ENCODE measurements at regions not wholly inside any gene's neighbourhood (a gene's known extent, or its start where the extent isn't known, plus 50 kb on each side); places are given as distances from the start of the nearest gene placed in this dataset.

DNA sequence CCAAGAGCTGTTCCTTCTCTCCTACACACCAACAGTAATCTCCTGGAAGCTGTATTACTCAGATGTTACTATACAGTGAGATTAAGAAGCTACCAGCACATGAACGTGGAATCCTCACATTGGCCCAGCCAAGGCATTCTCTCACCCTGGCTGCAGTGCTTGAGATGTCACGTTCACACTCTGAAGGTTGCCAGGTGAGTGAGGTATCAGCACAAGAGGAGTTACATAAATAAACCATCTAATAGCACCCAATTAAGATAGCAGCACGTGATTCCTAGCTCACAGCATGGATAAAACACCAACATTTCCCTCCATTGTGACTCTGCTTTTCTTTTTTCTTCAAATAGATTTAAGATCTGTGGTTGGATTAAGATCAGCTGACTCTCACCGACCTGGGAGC is 182.8 kb downstream of the PLPP3 start:
- TF ChIP-seq, protein P1, sequence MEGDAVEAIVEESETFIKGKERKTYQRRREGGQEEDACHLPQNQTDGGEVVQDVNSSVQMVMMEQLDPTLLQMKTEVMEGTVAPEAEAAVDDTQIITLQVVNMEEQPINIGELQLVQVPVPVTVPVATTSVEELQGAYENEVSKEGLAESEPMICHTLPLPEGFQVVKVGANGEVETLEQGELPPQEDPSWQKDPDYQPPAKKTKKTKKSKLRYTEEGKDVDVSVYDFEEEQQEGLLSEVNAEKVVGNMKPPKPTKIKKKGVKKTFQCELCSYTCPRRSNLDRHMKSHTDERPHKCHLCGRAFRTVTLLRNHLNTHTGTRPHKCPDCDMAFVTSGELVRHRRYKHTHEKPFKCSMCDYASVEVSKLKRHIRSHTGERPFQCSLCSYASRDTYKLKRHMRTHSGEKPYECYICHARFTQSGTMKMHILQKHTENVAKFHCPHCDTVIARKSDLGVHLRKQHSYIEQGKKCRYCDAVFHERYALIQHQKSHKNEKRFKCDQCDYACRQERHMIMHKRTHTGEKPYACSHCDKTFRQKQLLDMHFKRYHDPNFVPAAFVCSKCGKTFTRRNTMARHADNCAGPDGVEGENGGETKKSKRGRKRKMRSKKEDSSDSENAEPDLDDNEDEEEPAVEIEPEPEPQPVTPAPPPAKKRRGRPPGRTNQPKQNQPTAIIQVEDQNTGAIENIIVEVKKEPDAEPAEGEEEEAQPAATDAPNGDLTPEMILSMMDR (conservative IDR thresholded peaks at IDR 0.05; ENCODE audit: low read length), result no peak
- TF ChIP-seq EZH2phosphoT487 (IDR thresholded peaks at IDR 0.05; ENCODE audit: borderline replicate concordance, low read depth, low read length), result no peak
